ENCODE measurements at regions not wholly inside any gene's neighbourhood (a gene's known extent, or its start where the extent isn't known, plus 50 kb on each side); places are given as distances from the start of the nearest gene placed in this dataset.

DNA sequence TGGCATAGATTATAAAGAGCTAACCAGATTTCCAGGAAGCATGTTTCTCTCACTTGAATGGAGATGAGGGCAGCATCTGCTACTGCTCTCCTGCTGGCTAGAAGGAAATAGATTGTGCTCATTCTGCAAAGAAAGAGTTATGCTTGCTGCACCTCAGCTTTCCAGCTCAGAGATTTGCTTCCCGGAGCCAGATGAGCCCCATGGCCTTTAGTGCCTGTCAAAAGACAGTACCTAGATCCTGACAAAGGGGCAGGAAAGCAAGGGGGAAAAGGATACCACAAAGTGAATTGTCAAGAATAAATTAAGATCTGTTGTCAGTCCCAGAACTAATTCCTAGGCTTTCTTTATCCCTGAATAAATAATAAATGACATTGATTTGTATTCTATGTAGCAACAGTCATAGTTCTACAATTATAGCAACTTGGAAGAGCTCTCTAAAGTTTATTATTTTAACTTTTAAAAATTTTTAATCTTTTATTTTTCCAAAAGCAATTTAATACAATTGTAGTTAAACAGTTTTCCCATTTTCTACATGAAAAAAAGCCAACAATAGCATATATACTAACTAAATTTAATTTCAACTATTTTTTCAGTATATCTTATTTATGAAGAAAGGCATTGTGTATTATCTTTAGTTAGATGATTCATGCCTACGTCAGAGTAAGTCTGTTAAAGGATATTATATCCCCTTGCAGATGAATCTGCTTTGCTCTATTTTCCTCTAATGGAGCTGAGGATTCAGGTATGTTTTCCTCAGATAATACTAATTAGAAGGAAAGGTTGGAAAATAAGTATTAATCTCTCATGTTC lies 306.1 kb upstream of the DDI1 start:
- no peaks in the 10 kb centered on the region for H4K20me1 ChIP-seq (ENCODE audit: insufficient read depth, low read length)
- DNase-seq: no peak
- no peak overlapping the region for H3K4me3 ChIP-seq (ENCODE audit: low read depth in 1 of 2, low read length in 2 of 2)
- H3K4me1 ChIP-seq (ENCODE audit: insufficient read depth, low read length): no peaks in the 10 kb centered on the region
- ATAC-seq (ENCODE audit: insufficient read depth, low read depth): no peak
- no peak overlapping the region for H2AFZ ChIP-seq (ENCODE audit: low read depth, low read length)
- no peaks in the 10 kb centered on the region for H3K9me3 ChIP-seq (ENCODE audit: insufficient read depth, low read length, severe bottlenecking)
- TF ChIP-seq, protein P1, sequence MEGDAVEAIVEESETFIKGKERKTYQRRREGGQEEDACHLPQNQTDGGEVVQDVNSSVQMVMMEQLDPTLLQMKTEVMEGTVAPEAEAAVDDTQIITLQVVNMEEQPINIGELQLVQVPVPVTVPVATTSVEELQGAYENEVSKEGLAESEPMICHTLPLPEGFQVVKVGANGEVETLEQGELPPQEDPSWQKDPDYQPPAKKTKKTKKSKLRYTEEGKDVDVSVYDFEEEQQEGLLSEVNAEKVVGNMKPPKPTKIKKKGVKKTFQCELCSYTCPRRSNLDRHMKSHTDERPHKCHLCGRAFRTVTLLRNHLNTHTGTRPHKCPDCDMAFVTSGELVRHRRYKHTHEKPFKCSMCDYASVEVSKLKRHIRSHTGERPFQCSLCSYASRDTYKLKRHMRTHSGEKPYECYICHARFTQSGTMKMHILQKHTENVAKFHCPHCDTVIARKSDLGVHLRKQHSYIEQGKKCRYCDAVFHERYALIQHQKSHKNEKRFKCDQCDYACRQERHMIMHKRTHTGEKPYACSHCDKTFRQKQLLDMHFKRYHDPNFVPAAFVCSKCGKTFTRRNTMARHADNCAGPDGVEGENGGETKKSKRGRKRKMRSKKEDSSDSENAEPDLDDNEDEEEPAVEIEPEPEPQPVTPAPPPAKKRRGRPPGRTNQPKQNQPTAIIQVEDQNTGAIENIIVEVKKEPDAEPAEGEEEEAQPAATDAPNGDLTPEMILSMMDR (IDR thresholded peaks at IDR 0.05; ENCODE audit: borderline replicate concordance, extremely low read depth, low read length, poor library complexity, severe bottlenecking): no peak
- no peak for TF ChIP-seq EZH2 (IDR thresholded peaks at IDR 0.05; ENCODE audit: borderline replicate concordance, low read depth, low read length, severe bottlenecking)
- no peak overlapping the region for H3K9ac ChIP-seq (ENCODE audit: low read depth, low read length)
- H3K36me3 ChIP-seq (ENCODE audit: insufficient read depth, low read length): no peaks in the 10 kb centered on the region
- no peaks in the 10 kb centered on the region for H3K79me2 ChIP-seq (ENCODE audit: insufficient read depth, low read length)
- H3K27ac ChIP-seq (ENCODE audit: low read length): no peak overlapping the region
- no peak overlapping the region for H3K4me2 ChIP-seq (ENCODE audit: insufficient read depth, low read length)
- H3K27me3 ChIP-seq (ENCODE audit: insufficient read depth, low read length, poor library complexity): no peaks in the 10 kb centered on the region

DNA sequence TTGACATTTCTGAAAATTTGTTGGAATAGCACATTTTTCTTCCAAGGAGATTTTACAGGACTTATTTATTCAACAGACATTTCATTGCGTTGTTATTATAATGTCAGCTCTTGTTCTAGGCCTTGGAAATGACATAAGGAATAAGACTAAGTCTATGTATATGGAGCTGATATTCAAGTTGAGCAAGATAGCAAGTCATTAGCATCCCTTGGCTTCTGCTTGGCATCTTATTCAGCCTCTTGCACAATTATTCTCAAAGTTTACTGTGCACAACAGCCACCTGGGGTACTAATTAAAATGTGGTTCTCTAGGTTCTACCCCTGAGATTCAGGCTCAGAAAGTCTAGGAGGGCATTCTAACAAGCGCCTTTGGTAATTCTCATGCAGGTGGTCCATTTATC lies 304.8 kb upstream of the DDI1 start:
- Histone ChIP-seq H3K36me3 (ENCODE audit: insufficient read depth, low read length) (no peaks in the 10 kb centered on the region), H3K9me3 (ENCODE audit: insufficient read depth, low read length, severe bottlenecking) (no peaks in the 10 kb centered on the region), H3K4me2 (ENCODE audit: insufficient read depth, low read length) (no peak overlapping the region), H3K4me3 (ENCODE audit: low read depth in 1 of 2, low read length in 2 of 2) (no peak overlapping the region), H4K20me1 (ENCODE audit: insufficient read depth, low read length) (no peaks in the 10 kb centered on the region), H3K27me3 (ENCODE audit: insufficient read depth, low read length, poor library complexity) (no peaks in the 10 kb centered on the region), H3K4me1 (ENCODE audit: insufficient read depth, low read length) (no peaks in the 10 kb centered on the region), H3K79me2 (ENCODE audit: insufficient read depth, low read length) (no peaks in the 10 kb centered on the region), H2AFZ (ENCODE audit: low read depth, low read length) (no peak overlapping the region), H3K27ac (ENCODE audit: low read length) (no peak overlapping the region), H3K9ac (ENCODE audit: low read depth, low read length) (no peak overlapping the region)
- DNase-seq: no peak
- no peak for TF ChIP-seq EZH2 (IDR thresholded peaks at IDR 0.05; ENCODE audit: borderline replicate concordance, low read depth, low read length, severe bottlenecking)
- TF ChIP-seq, protein P1 (IDR thresholded peaks at IDR 0.05; ENCODE audit: borderline replicate concordance, extremely low read depth, low read length, poor library complexity, severe bottlenecking): no peak
- no peak for ATAC-seq (ENCODE audit: insufficient read depth, low read depth)

DNA sequence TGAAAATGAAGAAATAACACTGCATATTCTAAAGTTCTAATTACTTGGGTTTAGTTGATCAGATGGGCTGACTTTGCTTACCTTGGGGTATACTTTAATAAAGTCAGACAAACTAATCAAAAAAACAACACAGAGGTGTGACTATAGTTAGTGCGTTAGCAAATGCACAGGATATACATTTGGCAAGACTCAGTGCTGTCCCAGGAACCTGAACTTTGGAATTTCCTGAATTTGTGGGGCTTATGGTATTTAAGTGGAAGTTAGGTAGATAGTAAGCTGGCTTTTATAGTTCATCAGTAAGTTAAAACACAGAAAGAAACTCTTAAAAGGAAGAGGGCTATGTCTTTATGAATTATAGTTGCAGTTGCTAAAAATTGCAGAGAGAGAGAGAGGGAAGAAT lies 302.6 kb upstream of the DDI1 start:
- no peak for TF ChIP-seq EZH2 (IDR thresholded peaks at IDR 0.05; ENCODE audit: borderline replicate concordance, low read depth, low read length, severe bottlenecking)
- TF ChIP-seq, protein P1 (IDR thresholded peaks at IDR 0.05; ENCODE audit: borderline replicate concordance, extremely low read depth, low read length, poor library complexity, severe bottlenecking): no peak
- no peak overlapping the region for H3K27ac ChIP-seq (ENCODE audit: low read length)
- H3K36me3 ChIP-seq (ENCODE audit: insufficient read depth, low read length): no peaks in the 10 kb centered on the region
- no peak overlapping the region for H3K4me3 ChIP-seq (ENCODE audit: low read depth in 1 of 2, low read length in 2 of 2)
- H4K20me1 ChIP-seq (ENCODE audit: insufficient read depth, low read length): no peaks in the 10 kb centered on the region
- no peaks in the 10 kb centered on the region for H3K27me3 ChIP-seq (ENCODE audit: insufficient read depth, low read length, poor library complexity)
- no peaks in the 10 kb centered on the region for H3K4me1 ChIP-seq (ENCODE audit: insufficient read depth, low read length)
- H2AFZ ChIP-seq (ENCODE audit: low read depth, low read length): no peak overlapping the region
- H3K9me3 ChIP-seq (ENCODE audit: insufficient read depth, low read length, severe bottlenecking): no peaks in the 10 kb centered on the region
- DNase-seq (no peak), ATAC-seq (ENCODE audit: insufficient read depth, low read depth) (no peak)
- no peaks in the 10 kb centered on the region for H3K79me2 ChIP-seq (ENCODE audit: insufficient read depth, low read length)
- H3K9ac ChIP-seq (ENCODE audit: low read depth, low read length): no peak overlapping the region
- no peak overlapping the region for H3K4me2 ChIP-seq (ENCODE audit: insufficient read depth, low read length)

Measured in DND-41 (cell line).